ENCODE measurements at regions not wholly inside any gene's neighbourhood (a gene's known extent, or its start where the extent isn't known, plus 50 kb on each side); places are given as distances from the start of the nearest gene placed in this dataset.

DNA sequence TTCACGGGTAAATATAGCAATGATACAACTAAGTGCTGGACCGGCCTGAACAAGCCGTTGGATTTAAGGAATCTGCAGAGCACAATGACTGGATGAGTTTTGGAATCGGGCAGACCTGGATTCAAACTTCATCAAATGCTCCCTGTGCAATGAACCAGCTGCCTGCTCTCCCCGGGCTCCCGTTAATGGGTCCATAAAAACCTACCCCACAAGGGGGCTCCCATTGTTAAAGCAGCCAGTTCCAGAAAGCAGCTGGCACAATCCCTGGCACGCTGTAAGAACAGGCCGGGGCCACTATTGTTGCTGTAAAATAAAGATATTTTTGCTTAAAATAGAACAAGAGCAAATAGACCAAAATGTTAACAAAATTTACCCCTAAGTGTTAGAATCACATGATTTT is 131.9 kb downstream of the C16orf95 start:
- H3K36me3 ChIP-seq (ENCODE audit: control insufficient read depth, insufficient read depth, low read length) = no peaks in the 10 kb centered on the region
- TF ChIP-seq, protein P1, sequence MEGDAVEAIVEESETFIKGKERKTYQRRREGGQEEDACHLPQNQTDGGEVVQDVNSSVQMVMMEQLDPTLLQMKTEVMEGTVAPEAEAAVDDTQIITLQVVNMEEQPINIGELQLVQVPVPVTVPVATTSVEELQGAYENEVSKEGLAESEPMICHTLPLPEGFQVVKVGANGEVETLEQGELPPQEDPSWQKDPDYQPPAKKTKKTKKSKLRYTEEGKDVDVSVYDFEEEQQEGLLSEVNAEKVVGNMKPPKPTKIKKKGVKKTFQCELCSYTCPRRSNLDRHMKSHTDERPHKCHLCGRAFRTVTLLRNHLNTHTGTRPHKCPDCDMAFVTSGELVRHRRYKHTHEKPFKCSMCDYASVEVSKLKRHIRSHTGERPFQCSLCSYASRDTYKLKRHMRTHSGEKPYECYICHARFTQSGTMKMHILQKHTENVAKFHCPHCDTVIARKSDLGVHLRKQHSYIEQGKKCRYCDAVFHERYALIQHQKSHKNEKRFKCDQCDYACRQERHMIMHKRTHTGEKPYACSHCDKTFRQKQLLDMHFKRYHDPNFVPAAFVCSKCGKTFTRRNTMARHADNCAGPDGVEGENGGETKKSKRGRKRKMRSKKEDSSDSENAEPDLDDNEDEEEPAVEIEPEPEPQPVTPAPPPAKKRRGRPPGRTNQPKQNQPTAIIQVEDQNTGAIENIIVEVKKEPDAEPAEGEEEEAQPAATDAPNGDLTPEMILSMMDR (IDR thresholded peaks at IDR 0.05) = no peak
- H3K27ac ChIP-seq = no peak overlapping the region
- H2AFZ ChIP-seq = no peak overlapping the region
- no peak overlapping the region for H3K4me3 ChIP-seq (ENCODE audit: low read depth, low read length)
- H3K27me3 ChIP-seq (ENCODE audit: control insufficient read depth, insufficient read depth, low read length) = no peaks in the 10 kb centered on the region
- no peak overlapping the region for H3K9ac ChIP-seq
- H3K9me3 ChIP-seq (ENCODE audit: control insufficient read depth, low read length) = no peaks in the 10 kb centered on the region
- no peaks in the 10 kb centered on the region for H3K4me1 ChIP-seq
- no peaks in the 10 kb centered on the region for H3K79me2 ChIP-seq
- no peak overlapping the region for H3K4me2 ChIP-seq (ENCODE audit: low read length)

DNA sequence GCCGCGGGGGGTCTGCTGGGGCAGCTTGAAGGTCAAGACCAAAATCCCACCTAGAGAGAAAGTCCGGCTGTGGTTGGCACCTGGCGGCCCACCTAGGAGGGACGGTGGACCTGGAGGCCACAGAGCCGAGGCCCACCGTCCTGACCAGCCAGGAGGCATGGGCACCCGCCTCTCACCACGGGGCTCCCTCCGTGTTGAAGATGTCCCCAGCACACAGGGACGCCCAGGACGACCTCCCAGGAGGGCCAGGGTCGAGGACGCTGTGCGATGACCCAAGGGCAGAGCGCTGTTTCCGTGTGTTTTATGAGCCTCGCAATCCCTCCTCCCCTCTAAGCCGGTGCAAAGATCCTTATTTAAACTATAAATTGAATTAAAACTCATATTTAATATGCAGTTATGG is 131.2 kb downstream of the C16orf95 start:
- H3K79me2 ChIP-seq = no peaks in the 10 kb centered on the region
- TF ChIP-seq, protein P1 (IDR thresholded peaks at IDR 0.05) = no peak
- no peak overlapping the region for H3K27ac ChIP-seq
- H3K4me2 ChIP-seq (ENCODE audit: low read length) = no peak overlapping the region
- H3K9ac ChIP-seq = no peak overlapping the region
- H3K4me1 ChIP-seq = no peaks in the 10 kb centered on the region
- H3K9me3 ChIP-seq (ENCODE audit: control insufficient read depth, low read length) = no peaks in the 10 kb centered on the region
- no peak overlapping the region for H2AFZ ChIP-seq
- no peaks in the 10 kb centered on the region for H3K36me3 ChIP-seq (ENCODE audit: control insufficient read depth, insufficient read depth, low read length)
- H3K4me3 ChIP-seq (ENCODE audit: low read depth, low read length) = no peak overlapping the region
- H3K27me3 ChIP-seq (ENCODE audit: control insufficient read depth, insufficient read depth, low read length) = no peaks in the 10 kb centered on the region

DNA sequence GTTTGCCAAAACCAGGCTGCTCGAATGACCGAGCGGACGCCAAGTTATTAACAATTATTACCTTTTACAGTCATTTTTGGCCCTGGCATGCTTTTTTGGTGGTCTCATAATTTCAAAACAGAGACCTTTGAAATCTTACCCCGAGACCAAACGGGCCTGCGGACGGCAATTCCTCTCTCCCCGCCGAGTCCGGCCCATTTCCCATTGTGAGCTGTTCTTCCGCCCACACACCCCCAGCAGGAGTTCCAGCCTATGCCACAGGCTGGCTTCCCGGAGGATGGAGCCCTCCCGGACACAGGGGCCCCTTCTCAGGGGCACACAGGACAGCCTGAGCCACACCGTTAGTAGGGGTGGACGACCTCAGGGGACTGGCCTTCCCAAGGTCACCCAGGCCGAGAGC is 130.7 kb downstream of the C16orf95 start:
- Histone ChIP-seq H3K36me3 (ENCODE audit: control insufficient read depth, insufficient read depth, low read length) (no peaks in the 10 kb centered on the region), H3K4me1 (no peaks in the 10 kb centered on the region), H3K4me3 (ENCODE audit: low read depth, low read length) (no peak overlapping the region), H2AFZ (no peak overlapping the region), H3K9ac (no peak overlapping the region), H3K9me3 (ENCODE audit: control insufficient read depth, low read length) (no peaks in the 10 kb centered on the region), H3K4me2 (ENCODE audit: low read length) (no peak overlapping the region), H3K79me2 (no peaks in the 10 kb centered on the region), H3K27ac (no peak overlapping the region), H3K27me3 (ENCODE audit: control insufficient read depth, insufficient read depth, low read length) (no peaks in the 10 kb centered on the region)
- TF ChIP-seq, protein P1 (IDR thresholded peaks at IDR 0.05) = no peak

DNA sequence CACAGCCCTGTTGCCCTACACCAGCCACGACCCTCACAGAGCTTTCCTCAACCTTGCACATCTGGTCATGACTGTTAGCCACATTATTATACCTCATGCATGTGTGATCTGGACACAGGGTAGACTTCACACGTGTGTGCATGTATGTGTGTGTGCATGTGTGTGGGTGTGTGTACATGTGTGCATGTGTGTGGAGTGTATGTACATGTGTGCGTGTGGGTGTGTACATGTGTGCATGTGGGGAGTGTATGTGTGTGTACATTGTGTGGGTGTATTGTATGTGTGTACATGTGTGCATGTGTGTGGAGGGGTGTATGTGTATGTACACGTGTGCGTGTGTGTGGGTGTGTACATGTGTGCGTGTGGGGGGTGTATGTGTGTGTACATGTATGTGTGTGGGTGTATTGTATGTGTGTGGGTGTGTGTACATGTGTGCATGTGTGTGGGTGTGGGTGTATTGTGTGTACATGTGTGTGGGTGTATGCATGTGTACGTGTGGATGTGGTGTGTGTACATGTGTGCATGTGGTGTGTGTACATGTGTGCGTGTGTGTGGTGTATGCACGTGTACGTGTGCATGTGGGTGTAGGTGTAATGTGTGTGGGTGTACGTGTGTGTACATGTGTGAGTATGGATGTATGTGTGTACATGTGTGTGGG is 130.2 kb downstream of the C16orf95 start:
- no peaks in the 10 kb centered on the region for H3K36me3 ChIP-seq (ENCODE audit: control insufficient read depth, insufficient read depth, low read length)

More for the DNA sequence above, 130.2 kb downstream of the C16orf95 start:
- Histone ChIP-seq H3K4me3 (ENCODE audit: low read depth, low read length) (no peak overlapping the region), H3K9ac (no peak overlapping the region), H3K4me2 (ENCODE audit: low read length) (no peak overlapping the region), H3K4me1 (no peaks in the 10 kb centered on the region), H3K79me2 (no peaks in the 10 kb centered on the region), H3K27me3 (ENCODE audit: control insufficient read depth, insufficient read depth, low read length) (no peaks in the 10 kb centered on the region), H3K9me3 (ENCODE audit: control insufficient read depth, low read length) (no peaks in the 10 kb centered on the region), H2AFZ (no peak overlapping the region), H3K27ac (no peak overlapping the region)
- TF ChIP-seq, protein P1 (IDR thresholded peaks at IDR 0.05) = no peak
